ENCODE measurements at regions not wholly inside any gene's neighbourhood (a gene's known extent, or its start where the extent isn't known, plus 50 kb on each side); places are given as distances from the start of the nearest gene placed in this dataset.

DNA sequence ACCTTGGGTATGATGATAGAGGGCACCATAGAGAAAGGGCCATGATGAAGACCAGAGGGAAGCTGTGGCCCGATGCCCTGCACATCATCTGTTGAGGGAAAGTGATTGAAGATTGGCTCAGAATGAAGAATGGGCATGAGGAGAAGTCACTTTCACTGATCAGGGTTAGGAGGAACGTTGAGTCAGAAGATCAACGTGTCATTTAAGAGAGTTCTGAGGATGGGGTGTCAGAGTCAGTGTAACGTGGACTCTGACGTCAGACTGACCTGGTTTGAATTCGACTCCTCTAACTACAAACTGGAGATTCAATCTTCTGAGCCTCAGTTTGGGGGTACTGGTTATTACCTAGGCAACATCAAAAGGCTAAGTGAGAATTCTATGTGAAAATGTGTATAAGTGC lies 352.6 kb downstream of the DDX10 start:
- no peak for DNase-seq (ENCODE audit: low read depth)
- TF ChIP-seq, protein P1, sequence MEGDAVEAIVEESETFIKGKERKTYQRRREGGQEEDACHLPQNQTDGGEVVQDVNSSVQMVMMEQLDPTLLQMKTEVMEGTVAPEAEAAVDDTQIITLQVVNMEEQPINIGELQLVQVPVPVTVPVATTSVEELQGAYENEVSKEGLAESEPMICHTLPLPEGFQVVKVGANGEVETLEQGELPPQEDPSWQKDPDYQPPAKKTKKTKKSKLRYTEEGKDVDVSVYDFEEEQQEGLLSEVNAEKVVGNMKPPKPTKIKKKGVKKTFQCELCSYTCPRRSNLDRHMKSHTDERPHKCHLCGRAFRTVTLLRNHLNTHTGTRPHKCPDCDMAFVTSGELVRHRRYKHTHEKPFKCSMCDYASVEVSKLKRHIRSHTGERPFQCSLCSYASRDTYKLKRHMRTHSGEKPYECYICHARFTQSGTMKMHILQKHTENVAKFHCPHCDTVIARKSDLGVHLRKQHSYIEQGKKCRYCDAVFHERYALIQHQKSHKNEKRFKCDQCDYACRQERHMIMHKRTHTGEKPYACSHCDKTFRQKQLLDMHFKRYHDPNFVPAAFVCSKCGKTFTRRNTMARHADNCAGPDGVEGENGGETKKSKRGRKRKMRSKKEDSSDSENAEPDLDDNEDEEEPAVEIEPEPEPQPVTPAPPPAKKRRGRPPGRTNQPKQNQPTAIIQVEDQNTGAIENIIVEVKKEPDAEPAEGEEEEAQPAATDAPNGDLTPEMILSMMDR (IDR thresholded peaks at IDR 0.05; ENCODE audit: insufficient read depth, low read depth, low read length, missing control alignments): no peak

DNA sequence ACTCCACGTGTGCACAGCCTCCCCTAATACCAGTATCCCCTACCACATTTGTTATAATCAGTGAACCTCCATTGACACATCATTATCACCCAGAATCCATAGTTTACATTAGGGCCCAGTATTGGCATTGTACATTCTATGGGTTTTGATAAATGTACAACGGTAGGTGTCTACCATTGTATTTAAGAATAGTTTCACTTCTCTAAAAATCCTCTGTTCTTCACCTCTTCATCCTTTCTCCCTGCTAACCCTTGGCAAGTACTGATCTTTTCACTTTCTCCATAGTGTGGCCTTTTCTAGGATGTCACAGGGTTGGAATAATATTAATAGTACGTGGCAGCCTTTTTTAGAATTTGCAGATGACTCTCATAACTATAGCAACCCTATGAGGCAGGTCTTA lies 353.8 kb downstream of the DDX10 start:
- TF ChIP-seq, protein P1 (IDR thresholded peaks at IDR 0.05; ENCODE audit: insufficient read depth, low read depth, low read length, missing control alignments): no peak
- DNase-seq (ENCODE audit: low read depth): no peak
- H3K4me3 ChIP-seq (ENCODE audit: low read length): no peak overlapping the region

More for the DNA sequence above, 352.6 kb downstream of the DDX10 start:
- no peak overlapping the region for H3K4me3 ChIP-seq (ENCODE audit: low read length)

DNA sequence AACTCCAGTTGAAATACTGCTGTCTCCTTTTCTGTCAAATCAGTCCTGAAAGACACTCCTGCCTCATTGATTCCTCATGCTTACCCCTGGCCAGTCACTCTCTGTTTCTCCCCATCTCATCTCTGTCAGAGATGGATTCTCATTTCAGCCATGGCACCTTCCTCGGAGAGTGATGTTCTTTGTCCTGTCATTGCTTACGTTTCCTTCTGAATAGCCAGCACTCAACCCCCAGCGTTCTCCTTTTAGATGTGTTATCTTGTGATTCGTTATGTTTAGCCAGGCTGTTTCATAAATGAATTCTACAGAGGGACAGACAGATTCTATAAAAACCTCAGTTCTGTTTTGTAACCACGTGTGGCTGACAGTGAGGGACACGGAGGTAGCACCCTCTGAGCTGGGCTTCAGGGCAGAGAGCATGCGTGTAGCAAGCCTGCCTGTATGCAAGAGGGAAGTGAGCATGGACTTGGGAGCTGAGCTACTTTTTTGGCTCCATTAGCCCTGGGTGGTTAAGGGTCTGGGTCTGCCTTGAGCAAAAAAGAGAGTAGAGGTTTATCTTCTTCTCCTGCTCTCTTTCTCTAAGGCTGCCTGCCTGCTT lies 354.6 kb downstream of the DDX10 start:
- no peak overlapping the region for H3K4me3 ChIP-seq (ENCODE audit: low read length)
- TF ChIP-seq, protein P1 (IDR thresholded peaks at IDR 0.05; ENCODE audit: insufficient read depth, low read depth, low read length, missing control alignments): no peak
- DNase-seq (ENCODE audit: low read depth): no peak

DNA sequence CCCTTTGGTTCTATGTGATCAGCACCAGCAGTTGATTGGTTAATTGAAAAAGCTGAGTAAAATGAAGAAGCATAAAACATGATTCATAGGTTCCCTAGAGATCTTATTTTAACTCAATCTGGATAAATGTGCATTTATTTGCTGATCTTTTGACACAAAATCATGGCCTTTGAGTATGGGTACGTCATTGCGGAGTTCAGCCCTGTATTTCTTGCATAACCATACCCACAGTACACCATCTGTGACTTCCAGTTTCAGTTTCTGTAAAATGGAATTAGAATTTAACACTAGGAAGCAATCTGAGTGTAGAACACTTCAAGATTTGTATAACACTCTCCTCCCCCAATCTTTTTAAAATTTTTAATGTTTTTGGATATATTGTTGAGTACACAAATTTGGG lies 358.2 kb downstream of the DDX10 start:
- H3K4me3 ChIP-seq (ENCODE audit: low read length): no peak overlapping the region
- TF ChIP-seq, protein P1 (IDR thresholded peaks at IDR 0.05; ENCODE audit: insufficient read depth, low read depth, low read length, missing control alignments): no peak
- DNase-seq (ENCODE audit: low read depth): no peak

DNA sequence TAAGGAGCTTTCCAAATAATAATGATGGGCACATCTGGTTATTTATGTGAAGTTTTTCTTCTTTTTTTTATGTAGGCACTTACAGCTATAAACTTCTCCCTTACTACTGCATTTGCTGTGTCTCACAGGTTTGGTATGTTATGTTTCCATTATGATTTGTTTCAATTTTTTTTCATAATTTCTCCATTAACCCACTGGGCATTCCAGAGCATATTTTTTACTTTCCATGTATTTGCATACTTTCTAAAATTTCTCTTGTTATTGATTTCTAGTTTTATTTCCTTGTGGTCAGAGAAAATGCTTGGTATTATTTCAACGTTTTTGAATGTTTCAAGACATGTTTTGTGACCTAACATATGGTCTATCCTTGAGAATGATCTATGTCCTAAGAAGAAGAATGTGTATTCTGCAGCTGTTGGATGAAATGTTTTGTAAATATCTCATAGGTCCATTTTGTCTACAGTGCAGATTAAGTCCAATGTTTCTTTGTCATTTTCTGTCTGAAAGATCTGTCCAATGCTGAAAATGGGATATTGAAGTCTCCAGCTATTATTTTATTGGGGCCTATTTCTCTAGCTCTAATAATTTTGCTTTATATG lies 362.1 kb downstream of the DDX10 start:
- TF ChIP-seq, protein P1 (IDR thresholded peaks at IDR 0.05; ENCODE audit: insufficient read depth, low read depth, low read length, missing control alignments): no peak
- no peak for DNase-seq (ENCODE audit: low read depth)
- no peak overlapping the region for H3K4me3 ChIP-seq (ENCODE audit: low read length)

DNA sequence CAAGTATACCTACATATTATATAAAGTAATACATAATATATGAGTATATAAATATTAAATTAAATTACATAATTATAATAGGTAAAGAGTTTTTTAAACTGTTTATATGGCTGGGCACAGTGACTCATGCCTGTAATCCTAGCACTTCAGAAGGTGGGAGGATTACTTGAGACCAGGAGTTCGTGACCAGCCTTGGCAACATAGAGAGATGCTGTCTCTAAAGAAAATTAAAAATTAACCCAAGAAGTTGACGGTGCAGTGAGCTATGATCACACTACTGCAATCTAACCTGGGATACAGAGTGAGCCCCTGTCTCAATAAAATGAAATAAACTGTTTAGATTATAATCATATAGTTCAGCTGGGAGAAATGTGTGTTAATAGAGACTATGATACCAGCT lies 363.0 kb downstream of the DDX10 start:
- DNase-seq (ENCODE audit: low read depth): no peak
- H3K4me3 ChIP-seq (ENCODE audit: low read length): no peak overlapping the region
- TF ChIP-seq, protein P1 (IDR thresholded peaks at IDR 0.05; ENCODE audit: insufficient read depth, low read depth, low read length, missing control alignments): no peak

DNA sequence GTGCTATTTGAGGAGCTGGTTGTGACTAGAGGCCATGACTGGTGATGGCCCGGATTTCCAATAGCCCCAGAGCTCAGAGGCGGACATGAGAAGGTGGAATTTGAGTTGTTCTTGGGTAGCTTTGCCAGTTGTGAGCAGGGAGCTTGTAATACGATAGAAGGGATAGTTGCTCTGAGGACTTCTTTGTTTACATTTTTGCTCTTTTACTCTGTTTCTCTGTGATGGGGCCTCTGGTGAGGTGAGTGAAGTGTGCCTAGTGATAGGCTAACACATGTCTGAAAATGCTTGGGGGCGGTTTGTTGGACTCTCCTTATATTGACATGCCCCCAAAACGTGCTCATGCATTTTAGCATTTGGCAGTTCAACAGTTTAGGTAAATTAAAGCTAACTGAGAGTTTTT lies 365.1 kb downstream of the DDX10 start:
- DNase-seq (ENCODE audit: low read depth): no peak
- TF ChIP-seq, protein P1 (IDR thresholded peaks at IDR 0.05; ENCODE audit: insufficient read depth, low read depth, low read length, missing control alignments): no peak
- no peak overlapping the region for H3K4me3 ChIP-seq (ENCODE audit: low read length)
